CD14-positive monocyte (primary cell): ENCODE measurements at regions not wholly inside any gene's neighbourhood (a gene's known extent, or its start where the extent isn't known, plus 50 kb on each side); places are given as distances from the start of the nearest gene placed in this dataset.

Source experiments
- DNase-seq, 3 donors: peaks; one replicate each; pipeline ENCODE4 v3.0.0-alpha.2; 2011 to 2022
- H2AFZ ChIP-seq: 2 replicates; pipeline ENCODE4 v1.6.0; 2012; ENCODE audit warnings: mild to moderate bottlenecking, low read depth, low read length, inconsistent platforms; ENCODE audit not compliant: insufficient read depth, poor library complexity, severe bottlenecking
- H3K27ac ChIP-seq, 2 donors: 1 replicate in 1 of 2; 2 replicates in 1 of 2; pipeline ENCODE4 v1.5.1; 2012 to 2013; ENCODE audit warnings: low read length in 2 of 2, control low read depth in 1 of 2, inconsistent platforms in 1 of 2, low read depth in 1 of 2, mild to moderate bottlenecking in 1 of 2
- H3K27me3 ChIP-seq, 2 donors: one replicate each; pipeline versions ENCODE4 v1.6.0 to v1.6.1; 2011 to 2013; ENCODE audit warnings: low read length in 2 of 2; ENCODE audit not compliant: control insufficient read depth in 2 of 2, insufficient read depth in 2 of 2
- H3K36me3 ChIP-seq, 2 donors: replicated peaks in 1 of 2; 1 replicate in 1 of 2; 2 replicates in 1 of 2; pipeline versions ENCODE4 v1.5.1 to v1.6.1; 2012 to 2013; ENCODE audit warnings: low read length in 2 of 2, control low read depth in 1 of 2, inconsistent platforms in 1 of 2, mild to moderate bottlenecking in 1 of 2; ENCODE audit not compliant: insufficient read depth in 2 of 2, control insufficient read depth in 1 of 2
- H3K4me1 ChIP-seq, 2 donors: 1 replicate in 1 of 2; 2 replicates in 1 of 2; pipeline versions ENCODE4 v1.5.1 to v1.6.1; 2012 to 2013; ENCODE audit warnings: low read length in 2 of 2, control low read depth in 1 of 2, inconsistent platforms in 1 of 2, mild to moderate bottlenecking in 1 of 2, moderate library complexity in 1 of 2; ENCODE audit not compliant: insufficient read depth in 2 of 2, control insufficient read depth in 1 of 2
- H3K4me2 ChIP-seq: replicated peaks from 2 replicates; pipeline ENCODE3; 2012; ENCODE audit warnings: low read length, moderate library complexity, mild to moderate bottlenecking; ENCODE audit not compliant: poor library complexity, severe bottlenecking; ENCODE audit errors: extremely low read depth
- H3K4me3 ChIP-seq, 3 experiments: fragments of 200-600 bp in 1 of 3; sonication (generic) in 1 of 3; replicated peaks in 1 of 3; 1 replicate in 2 of 3; 2 replicates in 1 of 3; pipeline ENCODE4 v1.5.1; 2011 to 2013; ENCODE audit warnings: low read length in 3 of 3, mild to moderate bottlenecking in 3 of 3, control low read depth in 2 of 3, low read depth in 2 of 3, inconsistent platforms in 1 of 3, moderate library complexity in 1 of 3
- H3K79me2 ChIP-seq: 2 replicates; pipeline ENCODE4 v1.6.0; 2012; ENCODE audit warnings: mild to moderate bottlenecking, control low read depth, inconsistent platforms, low read length, moderate library complexity; ENCODE audit not compliant: insufficient read depth
- H3K9ac ChIP-seq: 2 replicates; pipeline ENCODE4 v1.6.0; 2017; ENCODE audit warnings: low read length, mild to moderate bottlenecking; ENCODE audit not compliant: insufficient read depth, poor library complexity, severe bottlenecking
- H3K9me3 ChIP-seq, 2 donors: replicated peaks in 1 of 2; 1 replicate in 1 of 2; 2 replicates in 1 of 2; pipeline versions ENCODE4 v1.5.1 to v1.6.1; 2012 to 2013; ENCODE audit warnings: low read length in 2 of 2, control low read depth in 1 of 2; ENCODE audit not compliant: control insufficient read depth in 1 of 2, insufficient read depth in 1 of 2
- H4K20me1 ChIP-seq: 2 replicates; pipeline ENCODE4 v1.6.0; 2012; ENCODE audit warnings: mild to moderate bottlenecking, low read length, control low read depth, moderate library complexity; ENCODE audit not compliant: insufficient read depth
- H3K27ac Mint-ChIP-seq, 7 donors: one replicate each; pipeline ENCODE4 v1.8.0; 2020; ENCODE audit warnings: mild to moderate bottlenecking in 7 of 7, mixed read lengths in 7 of 7, moderate library complexity in 6 of 7, inconsistent platforms in 2 of 7
- H3K27me3 Mint-ChIP-seq, 3 donors: one replicate each; pipeline ENCODE4 v1.8.0; 2021 to 2022; ENCODE audit warnings: low read depth in 3 of 3, mild to moderate bottlenecking in 3 of 3, mixed read lengths in 3 of 3, moderate library complexity in 3 of 3, inconsistent platforms in 1 of 3
- H3K36me3 Mint-ChIP-seq, 2 donors: one replicate each; pipeline ENCODE4 v1.8.0; 2020; ENCODE audit warnings: mixed read lengths in 2 of 2, inconsistent platforms in 1 of 2, mild to moderate bottlenecking in 1 of 2
- H3K4me1 Mint-ChIP-seq: one replicate; pipeline ENCODE4 v1.8.0; 2020; ENCODE audit warnings: mild to moderate bottlenecking, mixed read lengths
- H3K4me3 Mint-ChIP-seq, 2 donors: one replicate each; pipeline ENCODE4 v1.8.0; 2020; ENCODE audit warnings: mild to moderate bottlenecking in 2 of 2, mixed read lengths in 2 of 2, moderate library complexity in 1 of 2
- H3K9me3 Mint-ChIP-seq, 7 donors: one replicate each; pipeline ENCODE4 v1.8.0; 2020 to 2022; ENCODE audit warnings: mixed read lengths in 7 of 7, mild to moderate bottlenecking in 6 of 7, moderate library complexity in 6 of 7, inconsistent platforms in 2 of 7
- WGBS: methylation state at CpG from one replicate; pipeline ENCODE4 v1.1.5; 2013; ENCODE audit warnings: missing lambda C conversion rate; ENCODE audit not compliant: insufficient coverage; 5-methylcytosine and 5-hydroxymethylcytosine counted together
- intact Hi-C, 2 donors: fragments of 100-400 bp; cut with micrococcal nuclease; formaldehyde crosslinking; loops; one replicate each; pipeline versions ENCODE4 v1.15.0 to v1.15.1; 2023
- TF ChIP-seq, protein P1 (sequence below): fragments of 200-600 bp; IDR thresholded peaks from one replicate; pipeline ENCODE4 v1.8.0; 2022; ENCODE audit warnings: antibody characterized with exemption, mild to moderate bottlenecking

DNA sequence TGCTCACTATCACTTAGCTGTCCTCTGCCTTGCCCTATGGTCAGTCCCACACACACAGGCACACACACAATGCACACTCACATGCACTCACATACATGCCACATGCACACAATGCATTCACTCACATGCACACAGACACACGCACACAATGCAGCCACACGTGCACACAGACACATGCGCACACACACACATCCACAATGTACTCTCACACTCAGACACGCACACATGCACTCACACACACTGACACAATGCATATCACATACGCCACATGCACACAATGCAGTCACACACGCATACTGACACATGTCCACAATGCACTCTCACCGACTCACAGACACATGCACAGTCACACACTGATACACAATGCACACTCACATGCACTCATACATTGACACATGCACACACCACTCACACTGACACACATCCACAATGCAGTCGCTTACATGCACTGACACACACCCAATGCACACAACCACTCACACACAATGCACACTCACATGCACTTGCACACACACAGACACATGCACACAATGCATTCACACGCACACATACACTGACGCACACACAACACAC, 99.7 kb downstream of the ENGASE start:
- Histone ChIP-seq H3K27me3 (no peaks in the 10 kb centered on the region), H3K9me3 (no peaks in the 10 kb centered on the region), H2AFZ (no peak overlapping the region), H3K9ac (no peak overlapping the region), H3K4me1 (no peaks in the 10 kb centered on the region), H3K79me2 (no peaks in the 10 kb centered on the region), H3K4me2 (no peak overlapping the region), H4K20me1 (no peaks in the 10 kb centered on the region), H3K27ac (no peak overlapping the region), H3K4me3 (no peak overlapping the region), H3K36me3 (no peaks in the 10 kb centered on the region)
- Mint-ChIP-seq H3K9me3 (peaks cover 0 to 2% (median 0%) of the 10 kb centered on the region in 7 donors), H3K27ac (no peak overlapping the region), H3K4me3 (no peak overlapping the region), H3K36me3 (no peaks in the 10 kb centered on the region), H3K27me3 (peaks cover 8 to 10% (median 9%) of the 10 kb centered on the region in 3 donors), H3K4me1 (no peaks in the 10 kb centered on the region)
- WGBS, result 97% methylated on average over 10 of the region's 10 CpGs
- TF ChIP-seq, protein P1, sequence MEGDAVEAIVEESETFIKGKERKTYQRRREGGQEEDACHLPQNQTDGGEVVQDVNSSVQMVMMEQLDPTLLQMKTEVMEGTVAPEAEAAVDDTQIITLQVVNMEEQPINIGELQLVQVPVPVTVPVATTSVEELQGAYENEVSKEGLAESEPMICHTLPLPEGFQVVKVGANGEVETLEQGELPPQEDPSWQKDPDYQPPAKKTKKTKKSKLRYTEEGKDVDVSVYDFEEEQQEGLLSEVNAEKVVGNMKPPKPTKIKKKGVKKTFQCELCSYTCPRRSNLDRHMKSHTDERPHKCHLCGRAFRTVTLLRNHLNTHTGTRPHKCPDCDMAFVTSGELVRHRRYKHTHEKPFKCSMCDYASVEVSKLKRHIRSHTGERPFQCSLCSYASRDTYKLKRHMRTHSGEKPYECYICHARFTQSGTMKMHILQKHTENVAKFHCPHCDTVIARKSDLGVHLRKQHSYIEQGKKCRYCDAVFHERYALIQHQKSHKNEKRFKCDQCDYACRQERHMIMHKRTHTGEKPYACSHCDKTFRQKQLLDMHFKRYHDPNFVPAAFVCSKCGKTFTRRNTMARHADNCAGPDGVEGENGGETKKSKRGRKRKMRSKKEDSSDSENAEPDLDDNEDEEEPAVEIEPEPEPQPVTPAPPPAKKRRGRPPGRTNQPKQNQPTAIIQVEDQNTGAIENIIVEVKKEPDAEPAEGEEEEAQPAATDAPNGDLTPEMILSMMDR, result no peak
- no peak for DNase-seq
- intact Hi-C loops, result no loop called here

DNA sequence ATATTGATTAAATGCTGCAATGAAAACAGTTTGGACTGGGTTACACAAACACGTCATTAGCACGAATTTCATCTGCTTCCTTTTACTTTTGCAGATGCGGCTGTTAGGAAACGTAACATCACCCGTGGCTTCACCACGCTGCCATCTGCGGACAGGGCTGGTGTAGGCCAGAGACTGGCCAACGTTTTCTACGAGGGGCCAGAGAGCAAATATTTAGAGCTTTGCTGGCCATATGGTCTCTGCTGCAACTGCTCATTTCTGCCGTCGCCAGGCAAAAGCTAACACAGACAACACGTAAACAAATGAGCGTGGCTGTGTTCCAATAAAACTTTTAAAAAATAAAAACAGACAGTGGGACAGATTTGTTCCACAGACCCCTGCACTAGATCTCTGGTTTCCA, 96.6 kb downstream of the ENGASE start:
- DNase-seq, result no peak
- Mint-ChIP-seq H3K4me3 (no peak overlapping the region), H3K4me1 (no peaks in the 10 kb centered on the region), H3K27ac (no peak overlapping the region), H3K27me3 (peaks cover 2 to 4% (median 2%) of the 10 kb centered on the region in 3 donors), H3K9me3 (peaks cover 0 to 2% (median 0%) of the 10 kb centered on the region in 7 donors), H3K36me3 (no peaks in the 10 kb centered on the region)
- H3K4me3 ChIP-seq, result no peak overlapping the region
- H3K4me2 ChIP-seq, result no peak overlapping the region
- TF ChIP-seq, protein P1, result no peak
- intact Hi-C loops, result no loop called here
- no peak overlapping the region for H3K27ac ChIP-seq
- H3K4me1 ChIP-seq, result no peaks in the 10 kb centered on the region
- no peaks in the 10 kb centered on the region for H3K9me3 ChIP-seq
- no peaks in the 10 kb centered on the region for H3K36me3 ChIP-seq
- H4K20me1 ChIP-seq, result no peaks in the 10 kb centered on the region
- H3K27me3 ChIP-seq, result no peaks in the 10 kb centered on the region
- H3K9ac ChIP-seq, result no peak overlapping the region
- H3K79me2 ChIP-seq, result no peaks in the 10 kb centered on the region
- no peak overlapping the region for H2AFZ ChIP-seq
- WGBS, result 60% methylated on average over 13 of the region's 13 CpGs
